ENCODE measurements at regions not wholly inside any gene's neighbourhood (a gene's known extent, or its start where the extent isn't known, plus 50 kb on each side); places are given as distances from the start of the nearest gene placed in this dataset.
"Not testable (repeated sequence)": the region's sequence is repeated elsewhere in the genome, so short reads cannot be mapped to it uniquely, and the experiment has no call there.

GRCh38 chr4:155054042-155054441 is 154.4 kb upstream of the NPY2R start:
- TF ChIP-seq EZH2 (IDR thresholded peaks at IDR 0.05; ENCODE audit: insufficient read depth, poor library complexity, severe bottlenecking); EZH2phosphoT487 (IDR thresholded peaks at IDR 0.05; ENCODE audit: insufficient read depth, low read depth): not testable (repeated sequence)
